Loucy (cell line): ENCODE measurements at regions not wholly inside any gene's neighbourhood (a gene's known extent, or its start where the extent isn't known, plus 50 kb on each side); places are given as distances from the start of the nearest gene placed in this dataset.

Experiments used
- H2AFZ ChIP-seq: fragments of 200-600 bp; sonication (generic); 2 replicates; pipeline ENCODE4 v1.6.0; 2016; ENCODE audit warnings: antibody characterized with exemption, mild to moderate bottlenecking, low read length, moderate library complexity
- H3F3A ChIP-seq: fragments of 200-600 bp; 2 replicates; pipeline ENCODE4 v1.6.0; 2016; ENCODE audit warnings: antibody characterized with exemption, low read depth, mild to moderate bottlenecking
- H3K27me3 ChIP-seq: fragments of 200-600 bp; sonication (generic); 2 replicates; pipeline ENCODE4 v1.6.1; 2014; ENCODE audit warnings: low read length, mild to moderate bottlenecking; ENCODE audit not compliant: insufficient read depth, poor library complexity, severe bottlenecking
- H3K36me3 ChIP-seq: fragments of 200-600 bp; sonication (generic); 2 replicates; pipeline ENCODE4 v1.6.1; 2016; ENCODE audit warnings: low read length; ENCODE audit not compliant: insufficient read depth
- H3K4me1 ChIP-seq: fragments of 200-600 bp; sonication (generic); 2 replicates; pipeline ENCODE4 v1.5.1; 2014; ENCODE audit warnings: low read length, mild to moderate bottlenecking; ENCODE audit not compliant: insufficient read depth, poor library complexity, severe bottlenecking
- H3K4me2 ChIP-seq: fragments of 200-600 bp; sonication (generic); 2 replicates; pipeline ENCODE4 v1.6.0; 2014; ENCODE audit warnings: antibody characterized with exemption, low read length, low read depth, mild to moderate bottlenecking; ENCODE audit not compliant: poor library complexity, severe bottlenecking
- H3K4me3 ChIP-seq: fragments of 200-600 bp; sonication (generic); 2 replicates; pipeline ENCODE4 v1.5.1; 2014; ENCODE audit warnings: low read length, mild to moderate bottlenecking, mixed read lengths; ENCODE audit not compliant: poor library complexity, severe bottlenecking
- H3K79me2 ChIP-seq: fragments of 200-600 bp; sonication (generic); 2 replicates; pipeline ENCODE4 v1.6.1; 2014; ENCODE audit warnings: low read length; ENCODE audit not compliant: insufficient read depth
- H3K9ac ChIP-seq: fragments of 200-600 bp; sonication (generic); 2 replicates; pipeline ENCODE4 v1.6.0; 2014; ENCODE audit warnings: mild to moderate bottlenecking, low read depth, low read length, moderate library complexity; ENCODE audit not compliant: poor library complexity, severe bottlenecking
- H3K9me2 ChIP-seq: fragments of 200-600 bp; sonication (generic); replicated peaks from 2 replicates; pipeline ENCODE4 v1.6.1; 2016; ENCODE audit warnings: low read depth, low read length, mixed read lengths
- H3K9me3 ChIP-seq: fragments of 200-600 bp; sonication (generic); 2 replicates; pipeline ENCODE4 v1.6.1; 2014; ENCODE audit warnings: mild to moderate bottlenecking, antibody characterized with exemption, low read length, low read depth; ENCODE audit not compliant: insufficient read depth
- H4K20me1 ChIP-seq: fragments of 200-600 bp; sonication (generic); 2 replicates; pipeline ENCODE4 v1.6.0; 2014; ENCODE audit warnings: antibody characterized with exemption, low read length, mild to moderate bottlenecking; ENCODE audit not compliant: insufficient read depth, poor library complexity, severe bottlenecking
- EZH2phosphoT487 ChIP-seq: fragments of 200-600 bp; IDR thresholded peaks from 2 replicates; pipeline ENCODE4 v1.6.1; 2018; ENCODE audit warnings: antibody characterized with exemption, mild to moderate bottlenecking, moderate library complexity, borderline replicate concordance
- TF ChIP-seq, protein P1 (sequence below): fragments of 200-600 bp; sonication (generic); conservative IDR thresholded peaks from 2 replicates; pipeline ENCODE4 v1.5.1; 2014; ENCODE audit warnings: mild to moderate bottlenecking, antibody characterized with exemption, low read length

DNA sequence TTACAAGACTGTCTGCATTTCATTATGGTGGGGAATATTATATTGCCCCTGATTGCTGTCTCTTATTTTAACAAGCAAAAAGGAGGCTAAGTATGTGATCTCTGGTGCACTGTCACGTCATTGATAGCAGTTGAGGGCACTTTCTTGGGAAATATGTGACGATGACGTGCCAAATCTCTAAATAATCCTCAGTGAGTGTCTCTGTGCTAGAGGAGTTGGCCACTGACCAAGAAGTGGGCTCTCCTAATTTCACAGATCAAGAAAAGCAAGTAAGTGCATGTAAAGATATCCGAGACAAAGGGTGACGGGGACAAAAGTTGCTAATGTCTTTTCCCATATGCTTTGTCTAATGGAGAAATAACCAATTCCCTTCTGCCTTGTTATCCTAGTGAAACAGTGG is 487.4 kb upstream of the TENM3 start:
- Histone ChIP-seq H3K9me3 (no peaks in the 10 kb centered on the region), H3K9me2 (no peaks in the 10 kb centered on the region), H3K36me3 (no peaks in the 10 kb centered on the region), H3K27me3 (no peaks in the 10 kb centered on the region), H4K20me1 (no peaks in the 10 kb centered on the region), H3K9ac (no peak overlapping the region), H3F3A (no peaks in the 10 kb centered on the region), H3K4me3 (no peak overlapping the region), H2AFZ (no peak overlapping the region), H3K4me1 (no peaks in the 10 kb centered on the region), H3K79me2 (no peaks in the 10 kb centered on the region), H3K4me2 (no peak overlapping the region)
- TF ChIP-seq EZH2phosphoT487 = no peak
- TF ChIP-seq, protein P1, sequence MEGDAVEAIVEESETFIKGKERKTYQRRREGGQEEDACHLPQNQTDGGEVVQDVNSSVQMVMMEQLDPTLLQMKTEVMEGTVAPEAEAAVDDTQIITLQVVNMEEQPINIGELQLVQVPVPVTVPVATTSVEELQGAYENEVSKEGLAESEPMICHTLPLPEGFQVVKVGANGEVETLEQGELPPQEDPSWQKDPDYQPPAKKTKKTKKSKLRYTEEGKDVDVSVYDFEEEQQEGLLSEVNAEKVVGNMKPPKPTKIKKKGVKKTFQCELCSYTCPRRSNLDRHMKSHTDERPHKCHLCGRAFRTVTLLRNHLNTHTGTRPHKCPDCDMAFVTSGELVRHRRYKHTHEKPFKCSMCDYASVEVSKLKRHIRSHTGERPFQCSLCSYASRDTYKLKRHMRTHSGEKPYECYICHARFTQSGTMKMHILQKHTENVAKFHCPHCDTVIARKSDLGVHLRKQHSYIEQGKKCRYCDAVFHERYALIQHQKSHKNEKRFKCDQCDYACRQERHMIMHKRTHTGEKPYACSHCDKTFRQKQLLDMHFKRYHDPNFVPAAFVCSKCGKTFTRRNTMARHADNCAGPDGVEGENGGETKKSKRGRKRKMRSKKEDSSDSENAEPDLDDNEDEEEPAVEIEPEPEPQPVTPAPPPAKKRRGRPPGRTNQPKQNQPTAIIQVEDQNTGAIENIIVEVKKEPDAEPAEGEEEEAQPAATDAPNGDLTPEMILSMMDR = no peak

DNA sequence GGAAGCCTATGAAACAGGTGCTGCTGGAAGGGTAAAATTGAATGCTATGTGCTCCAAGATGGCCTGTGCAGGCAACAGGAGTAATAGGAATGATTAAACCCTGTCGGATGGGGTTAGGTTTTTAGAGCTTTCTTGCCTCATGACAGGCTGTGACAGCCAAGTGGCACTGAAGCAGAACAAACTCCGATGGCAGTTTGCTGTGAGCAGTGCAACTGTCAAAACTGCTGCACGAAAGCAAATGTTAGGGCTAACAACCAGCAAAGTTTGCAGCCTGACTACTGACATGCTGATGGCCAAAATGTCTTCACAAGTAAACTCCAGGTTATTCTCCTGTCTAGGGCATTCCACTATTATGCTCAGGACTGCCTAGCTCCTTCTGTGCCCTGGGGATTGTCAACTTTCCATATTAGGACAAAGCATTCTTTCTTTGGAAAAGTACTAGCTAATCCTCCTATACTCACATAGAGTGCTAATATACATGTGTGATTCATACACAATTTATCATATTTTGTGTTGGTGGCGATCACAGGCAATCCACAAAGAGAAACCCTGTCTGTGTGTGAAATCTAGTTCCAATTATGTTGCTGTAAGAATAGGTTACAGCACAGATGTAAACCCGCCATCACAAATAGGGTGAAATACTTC is 486.6 kb upstream of the TENM3 start:
- H2AFZ ChIP-seq = no peak overlapping the region
- H3K4me1 ChIP-seq = no peaks in the 10 kb centered on the region
- no peaks in the 10 kb centered on the region for H3K79me2 ChIP-seq
- TF ChIP-seq, protein P1 = no peak
- TF ChIP-seq EZH2phosphoT487 = no peak
- H3K36me3 ChIP-seq = no peaks in the 10 kb centered on the region
- H3K27me3 ChIP-seq = no peaks in the 10 kb centered on the region
- H3K9me3 ChIP-seq = no peaks in the 10 kb centered on the region
- no peaks in the 10 kb centered on the region for H3K9me2 ChIP-seq
- no peak overlapping the region for H3K9ac ChIP-seq
- H4K20me1 ChIP-seq = no peaks in the 10 kb centered on the region
- H3F3A ChIP-seq = no peaks in the 10 kb centered on the region
- no peak overlapping the region for H3K4me3 ChIP-seq
- H3K4me2 ChIP-seq = no peak overlapping the region

DNA sequence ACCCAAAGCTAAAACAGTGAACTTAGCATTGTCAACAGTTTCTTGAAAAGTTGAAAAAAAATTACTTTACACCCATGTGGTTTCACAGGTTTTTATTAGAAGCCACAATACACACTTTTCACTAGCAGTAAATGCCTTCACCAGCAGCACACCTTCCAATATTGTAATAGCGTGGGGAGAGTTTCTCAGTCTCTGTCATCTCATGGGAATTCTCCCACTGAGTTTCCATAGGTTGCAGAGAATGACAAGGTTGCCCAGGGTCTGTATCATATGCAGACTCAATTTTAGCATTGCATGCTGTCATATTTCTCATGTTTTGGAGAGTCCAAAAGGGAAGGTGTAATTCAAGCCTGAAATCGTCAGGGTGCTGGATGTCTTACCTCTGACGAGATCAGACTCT is 486.1 kb upstream of the TENM3 start:
- no peaks in the 10 kb centered on the region for H3K4me1 ChIP-seq
- H3K4me2 ChIP-seq = no peak overlapping the region
- no peaks in the 10 kb centered on the region for H3K27me3 ChIP-seq
- no peaks in the 10 kb centered on the region for H4K20me1 ChIP-seq
- H3K9ac ChIP-seq = no peak overlapping the region
- H3F3A ChIP-seq = no peaks in the 10 kb centered on the region
- H3K79me2 ChIP-seq = no peaks in the 10 kb centered on the region
- H3K36me3 ChIP-seq = no peaks in the 10 kb centered on the region
- H3K9me2 ChIP-seq = no peaks in the 10 kb centered on the region
- no peak for TF ChIP-seq EZH2phosphoT487
- TF ChIP-seq, protein P1 = no peak
- no peak overlapping the region for H3K4me3 ChIP-seq
- no peaks in the 10 kb centered on the region for H3K9me3 ChIP-seq
- H2AFZ ChIP-seq = no peak overlapping the region
